ENCODE measurements at regions not wholly inside any gene's neighbourhood (a gene's known extent, or its start where the extent isn't known, plus 50 kb on each side); places are given as distances from the start of the nearest gene placed in this dataset.

- Histone ChIP-seq H3K4me3 (replicated peaks in 1 of 3; ENCODE audit: low read depth in 2 of 3, low read length in 3 of 3) (no peak overlapping the region), H4K20me1 (ENCODE audit: insufficient read depth, low read length) (no peaks in the 10 kb centered on the region), H3K36me3 (replicated peaks in 1 of 2; ENCODE audit: control insufficient read depth in 1 of 2, insufficient read depth in 2 of 2, low read length in 2 of 2) (no peaks in the 10 kb centered on the region), H3K9me3 (replicated peaks in 1 of 2; ENCODE audit: control insufficient read depth in 1 of 2, insufficient read depth in 1 of 2, low read length in 2 of 2) (peaks cover 4 to 6% of the 10 kb centered on the region in 2 donors), H3K4me1 (ENCODE audit: control insufficient read depth in 1 of 2, insufficient read depth in 2 of 2, low read length in 2 of 2) (no peaks in the 10 kb centered on the region), H2AFZ (ENCODE audit: insufficient read depth, low read depth, low read length, poor library complexity, severe bottlenecking) (no peak overlapping the region), H3K9ac (ENCODE audit: insufficient read depth, low read length, poor library complexity, severe bottlenecking) (no peak overlapping the region), H3K27me3 (ENCODE audit: control insufficient read depth in 2 of 2, insufficient read depth in 2 of 2, low read length in 2 of 2) (peaks cover 16 to 25% of the 10 kb centered on the region in 2 donors), H3K4me2 (replicated peaks; ENCODE audit: extremely low read depth, low read length, poor library complexity, severe bottlenecking) (no peak overlapping the region), H3K79me2 (ENCODE audit: insufficient read depth, low read length) (no peaks in the 10 kb centered on the region), H3K27ac (ENCODE audit: low read depth in 1 of 2, low read length in 2 of 2) (no peak overlapping the region)
- Mint-ChIP-seq H3K27ac (no peak overlapping the region), H3K27me3 (ENCODE audit: low read depth in 3 of 3) (peaks cover 3 to 19% (median 12%) of the 10 kb centered on the region in 3 donors), H3K9me3 (no peaks in the 10 kb centered on the region), H3K4me3 (no peak overlapping the region), H3K4me1 (no peaks in the 10 kb centered on the region), H3K36me3 (no peaks in the 10 kb centered on the region)
- DNase-seq: no peak
- WGBS (ENCODE audit: insufficient coverage): 60% methylated on average over 1 of the region's 2 CpGs
- intact Hi-C loops (cut with micrococcal nuclease): no loop called here
- no peak for TF ChIP-seq CTCF (IDR thresholded peaks at IDR 0.05)
Observed at GRCh38 chr16:22635357-22635761, 124.7 kb downstream of the NPIPB5 start.

GRCh38 chr16:22635801-22636200 is 125.1 kb downstream of the NPIPB5 start:
- no peaks in the 10 kb centered on the region for H3K9me3 Mint-ChIP-seq
- no peak overlapping the region for H3K27ac Mint-ChIP-seq
- H3K4me2 ChIP-seq (replicated peaks; ENCODE audit: extremely low read depth, low read length, poor library complexity, severe bottlenecking): no peak overlapping the region
- intact Hi-C loops (cut with micrococcal nuclease): no loop called here
- H3K4me1 ChIP-seq (ENCODE audit: control insufficient read depth in 1 of 2, insufficient read depth in 2 of 2, low read length in 2 of 2): no peaks in the 10 kb centered on the region
- no peak for TF ChIP-seq CTCF (IDR thresholded peaks at IDR 0.05)
- peaks cover 3 to 19% (median 12%) of the 10 kb centered on the region in 3 donors for H3K27me3 Mint-ChIP-seq (ENCODE audit: low read depth in 3 of 3)
- H3K36me3 ChIP-seq (replicated peaks in 1 of 2; ENCODE audit: control insufficient read depth in 1 of 2, insufficient read depth in 2 of 2, low read length in 2 of 2): no peaks in the 10 kb centered on the region
- H3K79me2 ChIP-seq (ENCODE audit: insufficient read depth, low read length): no peaks in the 10 kb centered on the region
- H3K4me3 ChIP-seq (replicated peaks in 1 of 3; ENCODE audit: low read depth in 2 of 3, low read length in 3 of 3): no peak overlapping the region
- H3K27ac ChIP-seq (ENCODE audit: low read depth in 1 of 2, low read length in 2 of 2): no peak overlapping the region
- peaks cover 4 to 6% of the 10 kb centered on the region in 2 donors for H3K9me3 ChIP-seq (replicated peaks in 1 of 2; ENCODE audit: control insufficient read depth in 1 of 2, insufficient read depth in 1 of 2, low read length in 2 of 2)
- WGBS (ENCODE audit: insufficient coverage): 11% methylated on average over 3 of the region's 6 CpGs
- H3K36me3 Mint-ChIP-seq: no peaks in the 10 kb centered on the region
- no peak overlapping the region for H3K9ac ChIP-seq (ENCODE audit: insufficient read depth, low read length, poor library complexity, severe bottlenecking)
- no peaks in the 10 kb centered on the region for H4K20me1 ChIP-seq (ENCODE audit: insufficient read depth, low read length)
- H3K4me1 Mint-ChIP-seq: no peaks in the 10 kb centered on the region
- no peak for DNase-seq
- H3K4me3 Mint-ChIP-seq: no peak overlapping the region
- H2AFZ ChIP-seq (ENCODE audit: insufficient read depth, low read depth, low read length, poor library complexity, severe bottlenecking): no peak overlapping the region
- H3K27me3 ChIP-seq (ENCODE audit: control insufficient read depth in 2 of 2, insufficient read depth in 2 of 2, low read length in 2 of 2): peaks cover 16 to 27% of the 10 kb centered on the region in 2 donors

Measured in CD14-positive monocyte (primary cell).